ENCODE measurements at regions not wholly inside any gene's neighbourhood (a gene's known extent, or its start where the extent isn't known, plus 50 kb on each side); places are given as distances from the start of the nearest gene placed in this dataset.

- TF ChIP-seq POLR2A (IDR thresholded peaks at IDR 0.05; ENCODE audit: low read depth, low read length) (no peak), POLR2AphosphoS5 (IDR thresholded peaks at IDR 0.05; ENCODE audit: low read depth, low read length) (no peak), TAF1 (IDR thresholded peaks at IDR 0.05; ENCODE audit: borderline replicate concordance, low read depth, low read length) (no peak)
Measured at GRCh38 chr4:170682558-170683294, 593.0 kb upstream of the AADAT start.
